GM12878 (cell line): ENCODE measurements at regions not wholly inside any gene's neighbourhood (a gene's known extent, or its start where the extent isn't known, plus 50 kb on each side); places are given as distances from the start of the nearest gene placed in this dataset.

Experiments
- ATAC-seq: fragments of 200-7000 bp; cut with Tn5 transposase; 3 replicates; pipeline ENCODE4 v1.9.1; 2020; ENCODE audit warnings: mild to moderate bottlenecking, moderate library complexity
- BruUV-seq: library from RNA; stranded (reverse); fragments of 400-500 nt; replicated peaks from 2 replicates; lab custom pipeline; 2021; lab: Mats Ljungman, UMichigan
- CTCF ChIA-PET: fragments of 300-600 bp; sonication (Branson Sonifier 250); formaldehyde crosslinking; extraction: SDS; loops from one replicate; lab custom pipeline; 2021; ENCODE audit warnings: inconsistent platforms; lab: Yijun Ruan, JAX
- POLR2A ChIA-PET: fragments of 350-600 bp; formaldehyde crosslinking; extraction: SDS; loops from one replicate; lab custom pipeline; 2021; ENCODE audit warnings: inconsistent platforms; lab: Charles Lee
- RAD21 ChIA-PET: fragments of 300-600 bp; sonication (Branson Sonifier 250); formaldehyde crosslinking; loops from one replicate; lab custom pipeline; 2023; ENCODE audit warnings: antibody characterized with exemption; ENCODE audit not compliant: unreplicated experiment; lab: Charles Lee
- SMC1A ChIA-PET: fragments of 300-600 bp; sonication (Branson Sonifier 250); formaldehyde crosslinking; loops from one replicate; lab custom pipeline; 2023; ENCODE audit not compliant: unreplicated experiment, uncharacterized antibody; lab: Charles Lee
- DNase-seq: peaks from one replicate; pipeline ENCODE4 v3.0.0-alpha.2; 2011; ENCODE audit warnings: low read depth, low spot score
- FAIRE-seq: peaks from 3 replicates; lab custom pipeline; 2011; peaks lifted over from hg19 to GRCh38; lab: Jason Lieb, UNC
- H2AFZ ChIP-seq: 2 replicates; pipeline ENCODE4 v1.6.0; 2011; ENCODE audit warnings: low read depth, low read length, control low read depth; ENCODE audit not compliant: control insufficient read depth
- H3K27ac ChIP-seq: 2 replicates; pipeline ENCODE4 v1.5.1; 2011; ENCODE audit warnings: control low read depth; ENCODE audit not compliant: control insufficient read depth, insufficient read depth
- H3K27me3 ChIP-seq, 2 experiments: replicated peaks in 1 of 2; 2 replicates each; pipeline versions ENCODE4 v1.6.0 to v1.6.1; 2011; ENCODE audit warnings: low read length in 1 of 2; ENCODE audit not compliant: control insufficient read depth in 2 of 2, insufficient read depth in 2 of 2
- H3K36me3 ChIP-seq, 2 experiments: 2 replicates each; pipeline ENCODE4 v1.5.1; 2011; ENCODE audit warnings: low read length in 1 of 2; ENCODE audit not compliant: control insufficient read depth in 2 of 2, insufficient read depth in 2 of 2
- H3K4me1 ChIP-seq: 2 replicates; pipeline ENCODE4 v1.6.1; 2011; ENCODE audit warnings: mild to moderate bottlenecking, low read length, moderate library complexity, mixed read lengths; ENCODE audit not compliant: control insufficient read depth, insufficient read depth
- H3K4me2 ChIP-seq: 2 replicates; pipeline ENCODE4 v1.6.0; 2011; ENCODE audit warnings: control low read depth; ENCODE audit not compliant: control insufficient read depth, insufficient read depth
- H3K4me3 ChIP-seq: fragments of 200-600 bp; sonication (generic); 2 replicates; pipeline ENCODE4 v1.5.1; 2016
- H3K79me2 ChIP-seq: 2 replicates; pipeline ENCODE4 v1.6.0; 2011; ENCODE audit warnings: low read length; ENCODE audit not compliant: control insufficient read depth, insufficient read depth
- H3K9ac ChIP-seq: 2 replicates; pipeline ENCODE4 v1.8.0; 2011; ENCODE audit warnings: low read length, control low read depth, mixed read lengths; ENCODE audit not compliant: control insufficient read depth, insufficient read depth
- H3K9me3 ChIP-seq: replicated peaks from 3 replicates; pipeline ENCODE4 v1.5.1; 2011; ENCODE audit warnings: mild to moderate bottlenecking, low read length; ENCODE audit not compliant: control insufficient read depth, insufficient read depth
- H4K20me1 ChIP-seq: 2 replicates; pipeline ENCODE4 v1.6.0; 2011; ENCODE audit not compliant: control insufficient read depth, insufficient read depth
- SPI1 ChIP-seq: IDR thresholded peaks from 2 replicates; pipeline ENCODE4 v1.6.1; 2011; ENCODE audit warnings: low read depth, mild to moderate bottlenecking, low read length, moderate library complexity, borderline replicate concordance; ENCODE audit not compliant: insufficient read depth
- ZNF207 ChIP-seq: fragments of 450-650 bp; IDR thresholded peaks from 2 replicates; pipeline ENCODE4 v1.6.1; 2014; ENCODE audit warnings: antibody characterized with exemption, mild to moderate bottlenecking, borderline replicate concordance
- WGBS: methylation state at CpG from one replicate; pipeline ENCODE4 v1.1.6; 2016; ENCODE audit warnings: low lambda C conversion rate; ENCODE audit not compliant: insufficient replicate concordance, insufficient coverage; ENCODE audit errors: missing lambda C conversion rate; 5-methylcytosine and 5-hydroxymethylcytosine counted together
- in situ Hi-C: fragments of 300-500 bp; cut with MboI; formaldehyde crosslinking; loops from 9 replicates; pipeline ENCODE4 v1.14.3; 2018; ENCODE audit warnings: mixed read lengths
- intact Hi-C: fragments of 100-400 bp; cut with micrococcal nuclease; formaldehyde crosslinking; loops from one replicate; pipeline ENCODE4 v1.14.2; 2022; ENCODE audit not compliant: unreplicated experiment
- TF ChIP-seq, protein P1 (sequence below): fragments of 450-650 bp; IDR thresholded peaks from 2 replicates; pipeline ENCODE4 v1.6.1; 2017; ENCODE audit warnings: mild to moderate bottlenecking, moderate library complexity
- TF ChIP-seq, protein P2 (sequence below): IDR thresholded peaks from 2 replicates; pipeline ENCODE4 v1.6.1; 2012; ENCODE audit warnings: low read length, inconsistent platforms

DNA sequence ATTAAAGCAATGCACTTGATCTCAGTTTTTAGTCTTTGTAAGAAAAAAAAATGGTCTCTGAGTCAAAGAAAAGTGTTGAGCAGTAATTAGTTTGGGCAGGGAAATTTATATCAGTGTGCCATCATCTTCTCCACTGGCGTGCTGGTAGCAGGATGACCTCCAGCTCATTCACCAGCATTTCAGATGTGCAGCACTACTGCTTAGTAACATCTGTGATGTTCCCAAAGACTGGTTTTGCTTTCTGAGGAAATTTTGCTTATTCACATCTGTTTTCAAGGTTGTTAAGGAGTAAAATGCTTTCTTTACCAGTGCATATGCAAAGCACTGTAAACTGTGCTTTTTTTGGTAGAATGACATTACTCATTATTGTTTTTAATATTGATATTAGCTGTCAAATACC is 540.4 kb downstream of the TRAM1L1 start:
- ATAC-seq (no peak), FAIRE-seq (no peak), DNase-seq (no peak)
- Histone ChIP-seq H3K4me1 (no peaks in the 10 kb centered on the region), H3K79me2 (no peaks in the 10 kb centered on the region), H3K27me3 (no peaks in the 10 kb centered on the region), H3K4me3 (no peak overlapping the region), H3K9ac (no peak overlapping the region), H3K9me3 (no peaks in the 10 kb centered on the region), H4K20me1 (no peaks in the 10 kb centered on the region), H3K4me2 (no peak overlapping the region), H3K27ac (no peak overlapping the region)
- in situ Hi-C loops, result no loop called here
- intact Hi-C loops, result no loop called here
- BruUV-seq, result no TSS peak
- ChIA-PET POLR2A (no interaction called here), SMC1A (no interaction called here), CTCF (no interaction called here)
- TF ChIP-seq, protein P1, sequence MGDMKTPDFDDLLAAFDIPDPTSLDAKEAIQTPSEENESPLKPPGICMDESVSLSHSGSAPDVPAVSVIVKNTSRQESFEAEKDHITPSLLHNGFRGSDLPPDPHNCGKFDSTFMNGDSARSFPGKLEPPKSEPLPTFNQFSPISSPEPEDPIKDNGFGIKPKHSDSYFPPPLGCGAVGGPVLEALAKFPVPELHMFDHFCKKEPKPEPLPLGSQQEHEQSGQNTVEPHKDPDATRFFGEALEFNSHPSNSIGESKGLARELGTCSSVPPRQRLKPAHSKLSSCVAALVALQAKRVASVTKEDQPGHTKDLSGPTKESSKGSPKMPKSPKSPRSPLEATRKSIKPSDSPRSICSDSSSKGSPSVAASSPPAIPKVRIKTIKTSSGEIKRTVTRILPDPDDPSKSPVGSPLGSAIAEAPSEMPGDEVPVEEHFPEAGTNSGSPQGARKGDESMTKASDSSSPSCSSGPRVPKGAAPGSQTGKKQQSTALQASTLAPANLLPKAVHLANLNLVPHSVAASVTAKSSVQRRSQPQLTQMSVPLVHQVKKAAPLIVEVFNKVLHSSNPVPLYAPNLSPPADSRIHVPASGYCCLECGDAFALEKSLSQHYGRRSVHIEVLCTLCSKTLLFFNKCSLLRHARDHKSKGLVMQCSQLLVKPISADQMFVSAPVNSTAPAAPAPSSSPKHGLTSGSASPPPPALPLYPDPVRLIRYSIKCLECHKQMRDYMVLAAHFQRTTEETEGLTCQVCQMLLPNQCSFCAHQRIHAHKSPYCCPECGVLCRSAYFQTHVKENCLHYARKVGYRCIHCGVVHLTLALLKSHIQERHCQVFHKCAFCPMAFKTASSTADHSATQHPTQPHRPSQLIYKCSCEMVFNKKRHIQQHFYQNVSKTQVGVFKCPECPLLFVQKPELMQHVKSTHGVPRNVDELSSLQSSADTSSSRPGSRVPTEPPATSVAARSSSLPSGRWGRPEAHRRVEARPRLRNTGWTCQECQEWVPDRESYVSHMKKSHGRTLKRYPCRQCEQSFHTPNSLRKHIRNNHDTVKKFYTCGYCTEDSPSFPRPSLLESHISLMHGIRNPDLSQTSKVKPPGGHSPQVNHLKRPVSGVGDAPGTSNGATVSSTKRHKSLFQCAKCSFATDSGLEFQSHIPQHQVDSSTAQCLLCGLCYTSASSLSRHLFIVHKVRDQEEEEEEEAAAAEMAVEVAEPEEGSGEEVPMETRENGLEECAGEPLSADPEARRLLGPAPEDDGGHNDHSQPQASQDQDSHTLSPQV, result no peak
- no peak for TF ChIP-seq ZNF207
- TF ChIP-seq, all 136 proteins: peak for 0
- H2AFZ ChIP-seq, result no peak overlapping the region
- H3K36me3 ChIP-seq, result no peaks in the 10 kb centered on the region
- WGBS, result 8% methylated on average over 1 of the region's 1 CpG
- RAD21 ChIA-PET, result no interaction called here

DNA sequence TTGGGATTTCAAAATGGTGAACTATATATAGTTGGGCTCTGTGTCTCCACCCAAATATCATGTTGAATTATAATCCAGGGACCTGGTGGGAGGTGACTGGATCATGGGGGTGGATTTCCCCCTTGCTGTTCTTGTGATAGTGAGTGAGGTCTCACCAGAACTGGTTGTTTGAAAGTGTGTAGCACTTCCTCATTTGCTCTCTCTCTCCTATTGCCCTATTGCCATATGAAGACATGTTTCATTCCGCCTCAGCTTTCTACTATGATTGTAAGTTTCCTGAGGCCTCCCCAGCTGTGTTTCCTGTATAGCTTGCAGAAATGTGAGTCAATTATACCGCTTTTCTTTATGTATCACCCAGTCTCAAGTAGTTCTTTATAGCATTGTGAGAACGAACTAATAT is 545.6 kb downstream of the TRAM1L1 start:
- no peak for ATAC-seq
- Histone ChIP-seq H4K20me1 (no peaks in the 10 kb centered on the region), H3K9me3 (no peaks in the 10 kb centered on the region), H3K27me3 (no peaks in the 10 kb centered on the region), H3K4me1 (no peaks in the 10 kb centered on the region), H3K79me2 (no peaks in the 10 kb centered on the region), H3K27ac (no peak overlapping the region), H3K9ac (no peak overlapping the region), H2AFZ (no peak overlapping the region), H3K4me3 (no peak overlapping the region), H3K36me3 (no peaks in the 10 kb centered on the region), H3K4me2 (no peak overlapping the region)
- FAIRE-seq, result no peak
- in situ Hi-C loops, result no loop called here
- ChIA-PET CTCF (no interaction called here), RAD21 (no interaction called here), POLR2A (no interaction called here), SMC1A (no interaction called here)
- intact Hi-C loops, result no loop called here
- TF ChIP-seq, protein P2, sequence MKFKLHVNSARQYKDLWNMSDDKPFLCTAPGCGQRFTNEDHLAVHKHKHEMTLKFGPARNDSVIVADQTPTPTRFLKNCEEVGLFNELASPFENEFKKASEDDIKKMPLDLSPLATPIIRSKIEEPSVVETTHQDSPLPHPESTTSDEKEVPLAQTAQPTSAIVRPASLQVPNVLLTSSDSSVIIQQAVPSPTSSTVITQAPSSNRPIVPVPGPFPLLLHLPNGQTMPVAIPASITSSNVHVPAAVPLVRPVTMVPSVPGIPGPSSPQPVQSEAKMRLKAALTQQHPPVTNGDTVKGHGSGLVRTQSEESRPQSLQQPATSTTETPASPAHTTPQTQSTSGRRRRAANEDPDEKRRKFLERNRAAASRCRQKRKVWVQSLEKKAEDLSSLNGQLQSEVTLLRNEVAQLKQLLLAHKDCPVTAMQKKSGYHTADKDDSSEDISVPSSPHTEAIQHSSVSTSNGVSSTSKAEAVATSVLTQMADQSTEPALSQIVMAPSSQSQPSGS, result no peak
- TF ChIP-seq SPI1, result 0 out of 2 replicates have a peak, but pooled peaks have one; percentile 60
- 20% methylated on average over 3 of the region's 3 CpGs for WGBS
- no peak for DNase-seq
- BruUV-seq, result no TSS peak
